GM12874 (cell line): ENCODE measurements at regions not wholly inside any gene's neighbourhood (a gene's known extent, or its start where the extent isn't known, plus 50 kb on each side); places are given as distances from the start of the nearest gene placed in this dataset.

Experiments
- TF ChIP-seq, protein P1 (sequence below): IDR thresholded peaks from 2 replicates; pipeline ENCODE4 v1.5.1; 2011; ENCODE audit warnings: low read depth, mild to moderate bottlenecking, control low read depth, low read length, moderate library complexity; ENCODE audit not compliant: insufficient read depth

DNA sequence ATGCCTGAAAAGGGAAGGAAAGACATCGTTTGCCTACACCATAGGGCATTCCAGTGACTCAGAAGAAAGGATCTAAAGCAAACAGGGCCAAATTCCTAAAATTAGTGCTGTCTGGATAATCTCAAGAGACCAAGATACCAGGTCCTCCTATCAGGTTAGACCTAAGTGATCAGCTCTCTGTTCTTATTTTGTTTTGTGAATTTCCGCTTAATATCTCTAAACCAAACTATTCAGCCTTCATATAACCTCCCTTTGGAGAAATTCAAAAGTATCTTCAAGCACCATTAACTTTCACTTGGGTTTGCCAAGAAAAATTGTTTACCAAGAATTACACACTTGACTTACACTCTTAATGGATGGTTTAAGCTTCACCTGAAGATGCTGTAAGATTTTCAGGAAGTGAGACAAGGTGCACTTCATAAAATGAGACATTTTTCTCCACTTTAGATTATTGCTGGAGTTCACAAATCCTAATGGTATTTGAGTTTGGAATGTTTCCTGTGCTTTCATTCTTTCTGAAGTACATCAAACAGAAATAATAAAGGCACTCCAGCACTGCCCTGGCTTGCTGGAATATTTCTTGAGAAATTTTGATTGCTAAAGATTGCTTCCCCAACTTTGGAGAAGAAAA lies 376.1 kb downstream of the LMO7 start:
- TF ChIP-seq, protein P1, sequence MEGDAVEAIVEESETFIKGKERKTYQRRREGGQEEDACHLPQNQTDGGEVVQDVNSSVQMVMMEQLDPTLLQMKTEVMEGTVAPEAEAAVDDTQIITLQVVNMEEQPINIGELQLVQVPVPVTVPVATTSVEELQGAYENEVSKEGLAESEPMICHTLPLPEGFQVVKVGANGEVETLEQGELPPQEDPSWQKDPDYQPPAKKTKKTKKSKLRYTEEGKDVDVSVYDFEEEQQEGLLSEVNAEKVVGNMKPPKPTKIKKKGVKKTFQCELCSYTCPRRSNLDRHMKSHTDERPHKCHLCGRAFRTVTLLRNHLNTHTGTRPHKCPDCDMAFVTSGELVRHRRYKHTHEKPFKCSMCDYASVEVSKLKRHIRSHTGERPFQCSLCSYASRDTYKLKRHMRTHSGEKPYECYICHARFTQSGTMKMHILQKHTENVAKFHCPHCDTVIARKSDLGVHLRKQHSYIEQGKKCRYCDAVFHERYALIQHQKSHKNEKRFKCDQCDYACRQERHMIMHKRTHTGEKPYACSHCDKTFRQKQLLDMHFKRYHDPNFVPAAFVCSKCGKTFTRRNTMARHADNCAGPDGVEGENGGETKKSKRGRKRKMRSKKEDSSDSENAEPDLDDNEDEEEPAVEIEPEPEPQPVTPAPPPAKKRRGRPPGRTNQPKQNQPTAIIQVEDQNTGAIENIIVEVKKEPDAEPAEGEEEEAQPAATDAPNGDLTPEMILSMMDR: no peak

DNA sequence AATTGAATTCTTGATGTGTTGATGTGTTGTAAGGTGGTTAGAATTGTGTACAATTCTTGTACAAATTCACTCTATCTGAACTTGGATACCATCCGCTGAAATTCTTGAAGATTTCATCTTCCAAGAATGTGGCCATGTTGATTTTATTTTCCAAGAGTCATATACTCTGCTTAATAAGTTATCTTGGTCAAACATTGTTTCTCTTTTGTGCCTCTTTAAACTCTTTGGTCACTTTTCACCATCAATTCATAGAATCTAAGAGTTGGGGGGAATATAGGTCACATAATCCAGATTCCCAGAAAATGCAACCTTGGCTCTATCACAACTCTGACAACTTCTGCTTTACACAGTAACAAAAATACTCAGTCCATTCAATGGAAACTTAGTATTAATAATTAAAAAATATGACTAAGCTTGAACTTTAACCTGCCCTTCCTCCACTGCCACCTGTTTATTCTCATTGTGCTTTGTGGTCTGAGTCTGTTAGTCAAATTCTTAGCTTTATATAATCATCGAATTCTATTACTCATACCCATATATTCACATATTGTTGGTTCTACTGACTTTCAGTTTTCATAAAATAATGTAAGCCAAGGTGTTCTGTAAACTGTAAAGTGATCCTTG lies 373.2 kb downstream of the LMO7 start:
- TF ChIP-seq, protein P1: no peak

DNA sequence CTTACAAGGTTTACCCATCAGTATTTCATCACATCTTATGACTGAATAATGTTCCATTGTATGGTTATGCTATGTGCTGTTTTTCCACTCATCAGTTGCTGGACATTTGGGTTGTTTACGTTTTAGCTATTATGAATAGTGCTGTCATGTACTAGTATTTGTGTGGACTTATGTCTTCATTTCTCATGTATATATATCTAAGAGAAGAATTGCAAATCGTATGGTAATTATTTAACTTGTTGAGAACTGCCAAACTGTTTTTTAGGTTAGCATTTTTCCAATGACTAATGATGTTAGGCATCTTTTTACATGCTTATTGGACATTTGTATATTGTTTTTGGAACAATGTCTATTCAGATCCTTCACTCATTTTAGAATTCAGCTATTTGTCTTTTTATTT lies 368.3 kb downstream of the LMO7 start:
- TF ChIP-seq, protein P1: no peak

DNA sequence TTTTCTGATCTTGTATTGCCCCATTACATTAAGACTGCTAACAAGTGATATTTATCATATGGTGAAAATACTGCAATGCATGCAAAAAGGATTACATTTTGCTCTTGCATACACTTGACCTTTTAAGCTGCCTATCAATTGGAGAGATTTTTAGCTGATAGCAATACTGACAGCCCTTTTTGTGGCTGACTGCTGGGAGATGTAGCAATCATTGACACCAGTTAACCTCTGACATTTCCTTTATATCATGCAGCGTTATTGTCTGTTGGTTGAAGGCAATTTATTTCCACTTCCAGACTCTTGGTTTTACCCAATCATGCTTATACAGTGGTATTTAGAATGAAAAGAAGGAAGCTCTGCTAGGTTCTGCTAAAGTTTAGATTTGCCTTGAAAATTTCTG lies 364.0 kb downstream of the LMO7 start:
- TF ChIP-seq, protein P1: no peak

DNA sequence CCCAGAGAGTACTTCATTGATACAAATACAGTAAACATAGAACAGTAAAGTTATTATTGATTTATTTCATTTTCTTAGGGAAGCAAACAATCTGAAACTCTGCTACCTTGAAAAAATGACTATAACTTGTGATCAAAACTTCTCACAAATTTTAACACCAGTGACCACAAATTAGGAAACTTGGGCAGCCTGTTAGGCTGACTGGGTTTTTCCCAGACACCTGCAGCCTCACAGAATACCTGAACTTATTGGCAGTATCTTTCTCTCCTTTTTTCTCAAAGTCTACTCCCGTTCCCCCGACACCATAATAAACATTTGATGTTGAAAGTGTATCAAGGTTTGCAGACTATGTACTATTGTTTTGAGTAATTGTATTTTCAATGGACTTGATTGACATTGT lies 360.5 kb downstream of the LMO7 start:
- TF ChIP-seq, protein P1: no peak

DNA sequence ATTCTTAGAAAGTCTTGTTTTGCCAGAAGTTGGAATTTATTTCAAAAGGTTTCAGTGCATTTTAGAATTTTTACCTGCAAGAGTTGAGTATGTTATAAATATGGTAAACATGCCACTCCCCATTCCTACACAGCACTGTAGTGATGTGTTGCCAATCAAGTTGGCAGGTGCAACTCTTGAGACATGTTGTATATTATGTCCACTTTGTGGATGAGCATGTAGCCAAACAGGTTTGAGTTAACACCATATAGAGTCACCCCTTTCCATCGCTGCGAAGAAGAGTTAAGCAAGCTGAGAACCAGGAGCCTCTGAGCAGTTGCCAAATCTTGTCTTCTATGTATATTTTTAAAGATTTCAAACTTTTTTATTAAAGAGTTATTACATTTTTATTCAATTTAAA lies 359.8 kb downstream of the LMO7 start:
- TF ChIP-seq, protein P1: no peak

DNA sequence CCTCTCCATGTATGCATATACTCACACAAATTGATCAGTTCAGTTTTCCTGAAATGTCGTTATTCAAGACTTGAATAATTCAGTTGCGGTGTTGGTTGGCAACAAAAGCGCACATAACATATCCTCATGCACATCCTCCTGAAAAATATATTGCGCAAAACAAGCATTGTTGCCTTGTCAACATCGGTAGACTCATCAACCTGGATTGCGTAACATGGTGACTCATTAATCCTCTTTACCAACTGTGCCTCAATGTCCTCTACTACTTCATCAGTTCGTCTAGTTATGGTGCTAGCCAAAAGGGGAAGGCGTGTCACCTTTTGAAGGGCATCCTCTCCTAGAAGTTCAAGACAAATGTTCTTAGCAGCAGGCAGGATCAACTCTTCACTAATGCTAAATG lies 357.7 kb downstream of the LMO7 start:
- TF ChIP-seq, protein P1: no peak
